Glutamatergic neuron (in vitro differentiated cells): ENCODE measurements at regions not wholly inside any gene's neighbourhood (a gene's known extent, or its start where the extent isn't known, plus 50 kb on each side); places are given as distances from the start of the nearest gene placed in this dataset.
"Not testable (repeated sequence)": the region's sequence is repeated elsewhere in the genome, so short reads cannot be mapped to it uniquely, and the experiment has no call there.

Source experiments
- DNase-seq: peaks from one replicate; pipeline ENCODE4 v3.0.0; 2022
- H3K27ac Mint-ChIP-seq: one replicate; pipeline ENCODE4 v1.8.0; 2020; ENCODE audit warnings: mild to moderate bottlenecking, mixed read lengths, inconsistent platforms; ENCODE audit not compliant: unreplicated experiment
- H3K27me3 Mint-ChIP-seq: one replicate; pipeline ENCODE4 v1.8.0; 2020; ENCODE audit warnings: mild to moderate bottlenecking, moderate library complexity, mixed read lengths, inconsistent platforms; ENCODE audit not compliant: unreplicated experiment
- H3K36me3 Mint-ChIP-seq: one replicate; pipeline ENCODE4 v1.8.0; 2020; ENCODE audit warnings: mild to moderate bottlenecking, mixed read lengths, inconsistent platforms; ENCODE audit not compliant: unreplicated experiment
- H3K4me1 Mint-ChIP-seq: one replicate; pipeline ENCODE4 v1.8.0; 2020; ENCODE audit warnings: mild to moderate bottlenecking, low read depth, mixed read lengths, inconsistent platforms; ENCODE audit not compliant: unreplicated experiment
- H3K4me3 Mint-ChIP-seq: one replicate; pipeline ENCODE4 v1.8.0; 2020; ENCODE audit warnings: mild to moderate bottlenecking, mixed read lengths, inconsistent platforms; ENCODE audit not compliant: unreplicated experiment
- H3K9me3 Mint-ChIP-seq: one replicate; pipeline ENCODE4 v1.8.0; 2020; ENCODE audit warnings: mild to moderate bottlenecking, moderate library complexity, mixed read lengths, inconsistent platforms; ENCODE audit not compliant: unreplicated experiment
- CTCF ChIP-seq: fragments of 200-600 bp; sonication (generic); IDR thresholded peaks from one replicate; pipeline ENCODE4 v1.5.0; 2021; ENCODE audit not compliant: partially characterized antibody, unreplicated experiment

GRCh38 chr6:50555982-50556381, 157.3 kb upstream of the TFAP2D start:
- Mint-ChIP-seq H3K4me1 (no peaks in the 10 kb centered on the region), H3K27me3 (no peaks in the 10 kb centered on the region), H3K27ac (no peak overlapping the region), H3K9me3 (no peaks in the 10 kb centered on the region), H3K36me3 (no peaks in the 10 kb centered on the region), H3K4me3 (no peak overlapping the region)
- no peak for TF ChIP-seq CTCF
- no peak for DNase-seq

GRCh38 chr6:50565004-50565403, 148.3 kb upstream of the TFAP2D start:
- no peaks in the 10 kb centered on the region for H3K27me3 Mint-ChIP-seq
- no peak overlapping the region for H3K4me3 Mint-ChIP-seq
- H3K4me1 Mint-ChIP-seq, result no peaks in the 10 kb centered on the region
- DNase-seq, result no peak
- H3K9me3 Mint-ChIP-seq, result no peaks in the 10 kb centered on the region
- H3K36me3 Mint-ChIP-seq, result no peaks in the 10 kb centered on the region
- H3K27ac Mint-ChIP-seq, result no peak overlapping the region
- no peak for TF ChIP-seq CTCF

GRCh38 chr6:50571230-50571629, 142.1 kb upstream of the TFAP2D start:
- not testable (repeated sequence) for H3K9me3 Mint-ChIP-seq, H3K27ac Mint-ChIP-seq, H3K27me3 Mint-ChIP-seq, H3K4me1 Mint-ChIP-seq, H3K36me3 Mint-ChIP-seq, DNase-seq, H3K4me3 Mint-ChIP-seq

GRCh38 chr6:50585441-50586330, 127.6 kb upstream of the TFAP2D start:
- no peaks in the 10 kb centered on the region for H3K27me3 Mint-ChIP-seq
- H3K36me3 Mint-ChIP-seq, result no peaks in the 10 kb centered on the region
- peaks cover 3% of the 10 kb centered on the region for H3K4me1 Mint-ChIP-seq
- no peak overlapping the region for H3K27ac Mint-ChIP-seq
- DNase-seq, result no peak
- TF ChIP-seq CTCF, result no peak
- H3K4me3 Mint-ChIP-seq, result no peak overlapping the region
- H3K9me3 Mint-ChIP-seq, result no peaks in the 10 kb centered on the region

- no peak overlapping the region for H3K4me3 Mint-ChIP-seq
- H3K4me1 Mint-ChIP-seq, result peaks cover 7% of the 10 kb centered on the region
- no peak for DNase-seq
- TF ChIP-seq CTCF, result no peak
- H3K27ac Mint-ChIP-seq, result no peak overlapping the region
- no peaks in the 10 kb centered on the region for H3K9me3 Mint-ChIP-seq
- no peaks in the 10 kb centered on the region for H3K36me3 Mint-ChIP-seq
- no peaks in the 10 kb centered on the region for H3K27me3 Mint-ChIP-seq
Observed at GRCh38 chr6:50586331-50586675, 127.0 kb upstream of the TFAP2D start.
